Small intestine (tissue), 7 donors: ENCODE measurements at regions not wholly inside any gene's neighbourhood (a gene's known extent, or its start where the extent isn't known, plus 50 kb on each side); places are given as distances from the start of the nearest gene placed in this dataset.
"Not testable (repeated sequence)": the region's sequence is repeated elsewhere in the genome, so short reads cannot be mapped to it uniquely, and the experiment has no call there.

Experiments
- DNase-seq, 2 donors: peaks; one replicate each; pipeline versions ENCODE4 v3.0.0 to v3.0.0-alpha.2; 2013
- FAIRE-seq: peaks from 2 replicates; lab custom pipeline; 2012; peaks lifted over from hg19 to GRCh38; lab: Jason Lieb, UNC
- H3K27ac ChIP-seq, 3 donors: one replicate each; pipeline ENCODE4 v1.5.1; 2013; ENCODE audit warnings: low read length in 2 of 3, mild to moderate bottlenecking in 2 of 3, control low read depth in 1 of 3, inconsistent platforms in 1 of 3, low read depth in 1 of 3, moderate library complexity in 1 of 3
- H3K27me3 ChIP-seq, 3 donors: one replicate each; pipeline ENCODE4 v1.6.1; 2013; ENCODE audit warnings: low read length in 3 of 3, inconsistent platforms in 1 of 3; ENCODE audit not compliant: control insufficient read depth in 3 of 3, insufficient read depth in 3 of 3
- H3K36me3 ChIP-seq, 3 donors: one replicate each; pipeline ENCODE4 v1.6.1; 2013; ENCODE audit warnings: low read length in 3 of 3, inconsistent platforms in 1 of 3, low read depth in 1 of 3, mild to moderate bottlenecking in 1 of 3, moderate library complexity in 1 of 3; ENCODE audit not compliant: control insufficient read depth in 3 of 3, insufficient read depth in 2 of 3
- H3K4me1 ChIP-seq, 3 donors: one replicate each; pipeline ENCODE4 v1.6.1; 2013; ENCODE audit warnings: low read length in 2 of 3, inconsistent platforms in 1 of 3, low read depth in 1 of 3, mild to moderate bottlenecking in 1 of 3, moderate library complexity in 1 of 3; ENCODE audit not compliant: control insufficient read depth in 3 of 3, insufficient read depth in 2 of 3
- H3K4me3 ChIP-seq, 3 donors: one replicate each; pipeline ENCODE4 v1.5.1; 2013; ENCODE audit warnings: low read length in 3 of 3, control low read depth in 1 of 3, inconsistent platforms in 1 of 3, low read depth in 1 of 3, mild to moderate bottlenecking in 1 of 3, moderate library complexity in 1 of 3
- H3K9me3 ChIP-seq, 2 donors: one replicate each; pipeline ENCODE4 v1.6.1; 2013; ENCODE audit warnings: low read depth in 1 of 2, low read length in 1 of 2; ENCODE audit not compliant: control insufficient read depth in 2 of 2, insufficient read depth in 1 of 2
- WGBS, 3 donors: extraction: QIAGEN DNeasy Blood & Tissue Kit; methylation state at CpG; one replicate each; pipeline ENCODE4 v1.1.7; 2013; 5-methylcytosine and 5-hydroxymethylcytosine counted together
- donor health status: healthy with polysubstance abuse.
- donor health status: control.
- donor health status: control.
- donor health status: Bipolar disorder and iron deficiency.
- donor health status: healthy.

- FAIRE-seq (no peak), DNase-seq (no peak)
- no peaks in the 10 kb centered on the region for H3K4me1 ChIP-seq
- peaks cover 0 to 5% (median 0%) of the 10 kb centered on the region in 3 donors for H3K27me3 ChIP-seq
- WGBS, 3 donors: 69 to 75% (median 75%) methylated on average over 11 of the region's 11 CpGs
- H3K4me3 ChIP-seq: no peak overlapping the region
- no peaks in the 10 kb centered on the region for H3K36me3 ChIP-seq
- H3K27ac ChIP-seq: no peak overlapping the region
- no peaks in the 10 kb centered on the region for H3K9me3 ChIP-seq
Observed at GRCh38 chr21:32868631-32869454, 97.3 kb upstream of the PAXBP1 start.

GRCh38 chr21:32869459-32869858 lies 97.9 kb upstream of the PAXBP1 start:
- WGBS, 3 donors: 58 to 67% (median 60%) methylated on average over 3 of the region's 3 CpGs
- H3K27ac ChIP-seq: no peak overlapping the region

GRCh38 chr21:32876426-32876825 lies 104.9 kb upstream of the PAXBP1 start:
- DNase-seq: no peak

More at GRCh38 chr21:32869459-32869858, 97.9 kb upstream of the PAXBP1 start:
- no peaks in the 10 kb centered on the region for H3K36me3 ChIP-seq
- FAIRE-seq (no peak), DNase-seq (no peak)
- no peaks in the 10 kb centered on the region for H3K4me1 ChIP-seq
- peaks cover 0 to 5% (median 0%) of the 10 kb centered on the region in 3 donors for H3K27me3 ChIP-seq
- no peak overlapping the region for H3K4me3 ChIP-seq
- no peaks in the 10 kb centered on the region for H3K9me3 ChIP-seq

GRCh38 chr21:32877888-32878287 lies 106.3 kb upstream of the PAXBP1 start:
- H3K27me3 ChIP-seq, H3K4me1 ChIP-seq, DNase-seq, H3K27ac ChIP-seq, H3K4me3 ChIP-seq, FAIRE-seq, H3K36me3 ChIP-seq, H3K9me3 ChIP-seq: not testable (repeated sequence)
- WGBS, 3 donors: 92 to 98% (median 94%) methylated on average over 2 of the region's 2 CpGs

More at GRCh38 chr21:32876426-32876825, 104.9 kb upstream of the PAXBP1 start:
- H3K4me3 ChIP-seq: no peak overlapping the region
- WGBS, 3 donors: 61 to 72% (median 70%) methylated on average over 3 of the region's 3 CpGs
- no peaks in the 10 kb centered on the region for H3K36me3 ChIP-seq
- no peaks in the 10 kb centered on the region for H3K9me3 ChIP-seq
- no peaks in the 10 kb centered on the region for H3K27me3 ChIP-seq
- no peaks in the 10 kb centered on the region for H3K4me1 ChIP-seq
- H3K27ac ChIP-seq: no peak overlapping the region
- no peak for FAIRE-seq

GRCh38 chr21:32878661-32879060 lies 107.1 kb upstream of the PAXBP1 start:
- Histone ChIP-seq H3K4me3 (no peak overlapping the region), H3K27ac (no peak overlapping the region), H3K4me1 (no peaks in the 10 kb centered on the region), H3K27me3 (no peaks in the 10 kb centered on the region), H3K36me3 (no peaks in the 10 kb centered on the region), H3K9me3 (no peaks in the 10 kb centered on the region)
- no peak for DNase-seq
- FAIRE-seq: no peak
- WGBS, 3 donors: 36 to 48% (median 43%) methylated on average over 2 of the region's 2 CpGs

GRCh38 chr21:32881458-32881857 lies 109.9 kb upstream of the PAXBP1 start:
- WGBS, 3 donors: 85 to 91% (median 89%) methylated on average over 5 of the region's 5 CpGs
- FAIRE-seq (no peak), DNase-seq (no peak)
- peaks cover 0 to 2% of the 10 kb centered on the region in 2 donors for H3K9me3 ChIP-seq
- H3K4me1 ChIP-seq: no peaks in the 10 kb centered on the region
- H3K4me3 ChIP-seq: no peak overlapping the region
- no peaks in the 10 kb centered on the region for H3K27me3 ChIP-seq
- no peak overlapping the region for H3K27ac ChIP-seq
- H3K36me3 ChIP-seq: no peaks in the 10 kb centered on the region

GRCh38 chr21:32884062-32884461 lies 112.5 kb upstream of the PAXBP1 start:
- FAIRE-seq: no peak
- Histone ChIP-seq H3K36me3 (no peaks in the 10 kb centered on the region), H3K9me3 (peaks cover 0 to 2% of the 10 kb centered on the region in 2 donors), H3K4me3 (no peak overlapping the region), H3K27ac (no peak overlapping the region), H3K27me3 (peaks cover 0 to 4% (median 0%) of the 10 kb centered on the region in 3 donors), H3K4me1 (no peaks in the 10 kb centered on the region)
- 66 to 78% (median 68%) methylated on average over 9 of the region's 9 CpGs for WGBS, 3 donors
- DNase-seq: no peak

- peaks cover 0 to 2% of the 10 kb centered on the region in 2 donors for H3K9me3 ChIP-seq
- no peaks in the 10 kb centered on the region for H3K4me1 ChIP-seq
- DNase-seq (peak in 1 of 2 donors; percentile 32), FAIRE-seq (no peak)
- WGBS, 3 donors: 75 to 82% (median 75%) methylated on average over 9 of the region's 9 CpGs
- H3K36me3 ChIP-seq: no peaks in the 10 kb centered on the region
- no peak overlapping the region for H3K27ac ChIP-seq
- no peak overlapping the region for H3K4me3 ChIP-seq
- peaks cover 0 to 6% (median 0%) of the 10 kb centered on the region in 3 donors for H3K27me3 ChIP-seq
Observed at GRCh38 chr21:32886339-32886738, 114.8 kb upstream of the PAXBP1 start.
